ENCODE measurements at regions not wholly inside any gene's neighbourhood (a gene's known extent, or its start where the extent isn't known, plus 50 kb on each side); places are given as distances from the start of the nearest gene placed in this dataset.

GRCh38 chr5:74382123-74382855 lies 258.2 kb downstream of the ENC1 start:
- H3K27me3 Mint-ChIP-seq (ENCODE audit: insufficient read depth, low read depth, poor library complexity): no peaks in the 10 kb centered on the region
- no peak for ATAC-seq
- H3K4me1 Mint-ChIP-seq: peaks cover 11% of the 10 kb centered on the region

More at GRCh38 chr5:74382123-74382855, 258.2 kb downstream of the ENC1 start:
- no peaks in the 10 kb centered on the region for H3K36me3 Mint-ChIP-seq (ENCODE audit: low read depth)
- no peaks in the 10 kb centered on the region for H3K9me3 Mint-ChIP-seq
- H3K4me2 ChIP-seq: no peak overlapping the region
- no peak overlapping the region for H3K4me3 ChIP-seq
- no peak for TF ChIP-seq REST (IDR thresholded peaks at IDR 0.05; ENCODE audit: unreplicated experiment)
- TF ChIP-seq ZNF331 (CRISPR knock-in tag; IDR thresholded peaks at IDR 0.05; ENCODE audit: low read depth): no peak
- TF ChIP-seq STAT1 (IDR thresholded peaks at IDR 0.05; ENCODE audit: unreplicated experiment): no peak
- TF ChIP-seq ZNF114 (CRISPR knock-in tag; IDR thresholded peaks at IDR 0.05): no peak
- TF ChIP-seq CREB1 (CRISPR knock-in tag; IDR thresholded peaks at IDR 0.05; ENCODE audit: low read depth): no peak
- TF ChIP-seq POLR2AphosphoS5 (IDR thresholded peaks at IDR 0.05; ENCODE audit: low read depth): no peak
- no peak for TF ChIP-seq JUNB (IDR thresholded peaks at IDR 0.05; ENCODE audit: unreplicated experiment)
- no peak for TF ChIP-seq ZNF462 (CRISPR knock-in tag; IDR thresholded peaks at IDR 0.05)
- TF ChIP-seq, protein P1, sequence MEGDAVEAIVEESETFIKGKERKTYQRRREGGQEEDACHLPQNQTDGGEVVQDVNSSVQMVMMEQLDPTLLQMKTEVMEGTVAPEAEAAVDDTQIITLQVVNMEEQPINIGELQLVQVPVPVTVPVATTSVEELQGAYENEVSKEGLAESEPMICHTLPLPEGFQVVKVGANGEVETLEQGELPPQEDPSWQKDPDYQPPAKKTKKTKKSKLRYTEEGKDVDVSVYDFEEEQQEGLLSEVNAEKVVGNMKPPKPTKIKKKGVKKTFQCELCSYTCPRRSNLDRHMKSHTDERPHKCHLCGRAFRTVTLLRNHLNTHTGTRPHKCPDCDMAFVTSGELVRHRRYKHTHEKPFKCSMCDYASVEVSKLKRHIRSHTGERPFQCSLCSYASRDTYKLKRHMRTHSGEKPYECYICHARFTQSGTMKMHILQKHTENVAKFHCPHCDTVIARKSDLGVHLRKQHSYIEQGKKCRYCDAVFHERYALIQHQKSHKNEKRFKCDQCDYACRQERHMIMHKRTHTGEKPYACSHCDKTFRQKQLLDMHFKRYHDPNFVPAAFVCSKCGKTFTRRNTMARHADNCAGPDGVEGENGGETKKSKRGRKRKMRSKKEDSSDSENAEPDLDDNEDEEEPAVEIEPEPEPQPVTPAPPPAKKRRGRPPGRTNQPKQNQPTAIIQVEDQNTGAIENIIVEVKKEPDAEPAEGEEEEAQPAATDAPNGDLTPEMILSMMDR (conservative IDR thresholded peaks at IDR 0.05; ENCODE audit: low read depth in 2 of 2): no peak
- TF ChIP-seq EZH2 (IDR thresholded peaks at IDR 0.05; ENCODE audit: low read depth, unreplicated experiment): no peak
- no peak for TF ChIP-seq NANOG (IDR thresholded peaks at IDR 0.05; ENCODE audit: borderline replicate concordance)
- no peak for TF ChIP-seq EZH2phosphoT487 (IDR thresholded peaks at IDR 0.05; ENCODE audit: unreplicated experiment)
- TF ChIP-seq, protein P2, sequence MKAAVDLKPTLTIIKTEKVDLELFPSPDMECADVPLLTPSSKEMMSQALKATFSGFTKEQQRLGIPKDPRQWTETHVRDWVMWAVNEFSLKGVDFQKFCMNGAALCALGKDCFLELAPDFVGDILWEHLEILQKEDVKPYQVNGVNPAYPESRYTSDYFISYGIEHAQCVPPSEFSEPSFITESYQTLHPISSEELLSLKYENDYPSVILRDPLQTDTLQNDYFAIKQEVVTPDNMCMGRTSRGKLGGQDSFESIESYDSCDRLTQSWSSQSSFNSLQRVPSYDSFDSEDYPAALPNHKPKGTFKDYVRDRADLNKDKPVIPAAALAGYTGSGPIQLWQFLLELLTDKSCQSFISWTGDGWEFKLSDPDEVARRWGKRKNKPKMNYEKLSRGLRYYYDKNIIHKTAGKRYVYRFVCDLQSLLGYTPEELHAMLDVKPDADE (IDR thresholded peaks at IDR 0.05): no peak
- no peaks in the 10 kb centered on the region for H4K20me1 ChIP-seq (replicated peaks; ENCODE audit: insufficient read depth)
- H3F3A ChIP-seq (replicated peaks; ENCODE audit: low read depth): no peaks in the 10 kb centered on the region
- no peaks in the 10 kb centered on the region for H3K36me3 ChIP-seq (ENCODE audit: insufficient read depth)
- H3K4me3 Mint-ChIP-seq: no peak overlapping the region
- H3K9me2 ChIP-seq (ENCODE audit: insufficient read depth): no peaks in the 10 kb centered on the region
- no peak overlapping the region for H3K27ac Mint-ChIP-seq
- no peak overlapping the region for H3K27ac ChIP-seq (ENCODE audit: low read depth)
- no peaks in the 10 kb centered on the region for H3K79me2 ChIP-seq (replicated peaks; ENCODE audit: insufficient read depth)
- no peak for DNase-seq (ENCODE audit: low spot score)
- no peaks in the 10 kb centered on the region for H3K27me3 ChIP-seq (ENCODE audit: insufficient read depth)
- peaks cover 5% of the 10 kb centered on the region; the same call in 1 of the 2 replicates for H3K4me1 ChIP-seq (ENCODE audit: insufficient read depth)
- no peak overlapping the region for H2AFZ ChIP-seq

Measured in GM23338 (cell line).